Endothelial cell of umbilical vein (primary cell): ENCODE measurements at regions not wholly inside any gene's neighbourhood (a gene's known extent, or its start where the extent isn't known, plus 50 kb on each side); places are given as distances from the start of the nearest gene placed in this dataset.

Experiments used
- BruUV-seq: library from RNA; stranded (reverse); fragments of 400-500 nt; replicated peaks from 2 replicates; lab custom pipeline; 2021; lab: Mats Ljungman, UMichigan
- CTCF ChIA-PET: fragments of 300-600, 350-600 bp; sonication (Branson Sonifier 250); formaldehyde crosslinking; loops from one replicate; lab custom pipeline; 2021; ENCODE audit warnings: antibody characterized with exemption, inconsistent platforms; lab: Charles Lee
- POLR2A ChIA-PET: fragments of 300-600, 350-600 bp; sonication (Branson Sonifier 250); formaldehyde crosslinking; loops from one replicate; lab custom pipeline; 2021; ENCODE audit warnings: antibody characterized with exemption, inconsistent platforms; lab: Charles Lee
- DNase-seq: peaks from one replicate; pipeline ENCODE4 v3.0.0-alpha.2; 2011; ENCODE audit warnings: low read depth, low spot score
- FAIRE-seq: peaks from 2 replicates; lab custom pipeline; 2011; peaks lifted over from hg19 to GRCh38; lab: Jason Lieb, UNC
- H2AFZ ChIP-seq: 2 replicates; pipeline ENCODE4 v1.6.0; 2012; ENCODE audit warnings: low read depth, low read length, control low read depth, inconsistent platforms
- H3K27ac ChIP-seq: 2 replicates; pipeline ENCODE4 v1.5.1; 2011; ENCODE audit warnings: low read depth, mild to moderate bottlenecking, control low read depth, low read length, moderate library complexity; ENCODE audit not compliant: insufficient read depth
- H3K27me3 ChIP-seq, 2 experiments: 2 replicates each; pipeline versions ENCODE4 v1.6.0 to v1.6.1; 2011; ENCODE audit warnings: low read length in 2 of 2, mixed read lengths in 1 of 2; ENCODE audit not compliant: control insufficient read depth in 2 of 2, insufficient read depth in 2 of 2
- H3K36me3 ChIP-seq, 2 experiments: 2 replicates in 1 of 2; 3 replicates in 1 of 2; pipeline ENCODE4 v1.5.1; 2011; ENCODE audit warnings: low read length in 2 of 2, mild to moderate bottlenecking in 1 of 2, moderate library complexity in 1 of 2; ENCODE audit not compliant: control insufficient read depth in 2 of 2, insufficient read depth in 2 of 2; ENCODE audit errors: extremely low read depth in 1 of 2
- H3K4me1 ChIP-seq: 3 replicates; pipeline ENCODE4 v1.5.1; 2011; ENCODE audit warnings: mild to moderate bottlenecking, low read length; ENCODE audit not compliant: control insufficient read depth, insufficient read depth; ENCODE audit errors: extremely low read depth
- H3K4me2 ChIP-seq: 2 replicates; pipeline ENCODE4 v1.6.1; 2011; ENCODE audit warnings: low read length, control low read depth, mixed read lengths; ENCODE audit not compliant: insufficient read depth
- H3K4me3 ChIP-seq, 3 experiments: fragments of 200-600 bp in 1 of 3; sonication (generic), shearing (Covaris generic) in 1 of 3; replicated peaks in 1 of 3; 2 replicates each; pipeline ENCODE4 v1.5.1; 2011 to 2016; ENCODE audit warnings: control low read depth in 3 of 3, low read length in 3 of 3, mild to moderate bottlenecking in 2 of 3, inconsistent platforms in 1 of 3, low read depth in 1 of 3, moderate library complexity in 1 of 3; ENCODE audit not compliant: insufficient read depth in 1 of 3
- H3K79me2 ChIP-seq: 2 replicates; pipeline ENCODE4 v1.6.0; 2012; ENCODE audit warnings: low read length, inconsistent platforms; ENCODE audit not compliant: control insufficient read depth, insufficient read depth
- H3K9ac ChIP-seq: replicated peaks from 2 replicates; pipeline ENCODE3; 2011; ENCODE audit warnings: low read length, control low read depth; ENCODE audit not compliant: insufficient read depth; ENCODE audit errors: extremely low read depth
- H3K9me1 ChIP-seq: replicated peaks from 3 replicates; pipeline ENCODE4 v1.6.0; 2011; ENCODE audit warnings: mild to moderate bottlenecking, low read length; ENCODE audit not compliant: control insufficient read depth, insufficient read depth; ENCODE audit errors: extremely low read depth
- H3K9me3 ChIP-seq: replicated peaks from 2 replicates; pipeline ENCODE4 v1.5.1; 2012; ENCODE audit warnings: low read length, inconsistent platforms; ENCODE audit not compliant: control insufficient read depth, insufficient read depth
- H4K20me1 ChIP-seq: replicated peaks from 2 replicates; pipeline ENCODE3; 2011; ENCODE audit warnings: mild to moderate bottlenecking, low read length; ENCODE audit not compliant: control insufficient read depth, insufficient read depth; ENCODE audit errors: extremely low read depth
- CTCF ChIP-seq, 2 donors: IDR thresholded peaks; 1 replicate in 1 of 2; 2 replicates in 1 of 2; pipeline ENCODE4 v1.5.1; 2011; ENCODE audit warnings: low read length in 2 of 2, mild to moderate bottlenecking in 2 of 2, moderate library complexity in 2 of 2, control low read depth in 1 of 2, inconsistent platforms in 1 of 2, low read depth in 1 of 2; ENCODE audit not compliant: insufficient read depth in 1 of 2; ENCODE audit errors: extremely low read depth in 1 of 2
- EZH2 ChIP-seq: IDR thresholded peaks from 2 replicates; pipeline ENCODE4 v1.6.1; 2012; ENCODE audit warnings: borderline replicate concordance, low read depth, mild to moderate bottlenecking, moderate library complexity, low read length, inconsistent platforms; ENCODE audit not compliant: severe bottlenecking
- FOS ChIP-seq: IDR thresholded peaks from 2 replicates; pipeline ENCODE4 v1.6.1; 2011; ENCODE audit warnings: mild to moderate bottlenecking, low read length, moderate library complexity, borderline replicate concordance; ENCODE audit not compliant: insufficient read depth
- GATA2 ChIP-seq: IDR thresholded peaks from 2 replicates; pipeline ENCODE4 v1.7.0; 2011; ENCODE audit warnings: low read depth, mild to moderate bottlenecking, moderate library complexity, mixed read lengths, low read length; ENCODE audit not compliant: insufficient read length, insufficient read depth
- JUN ChIP-seq: IDR thresholded peaks from 2 replicates; pipeline ENCODE4 v1.6.1; 2011; ENCODE audit warnings: borderline replicate concordance, low read depth; ENCODE audit not compliant: insufficient read length, insufficient read depth
- MAX ChIP-seq: IDR thresholded peaks from 2 replicates; pipeline ENCODE4 v1.6.1; 2011; ENCODE audit not compliant: insufficient read depth, insufficient read length
- MYC ChIP-seq: IDR thresholded peaks from one replicate; pipeline ENCODE4 v1.6.1; 2011; ENCODE audit warnings: mild to moderate bottlenecking, low read depth, low read length
- POLR2A ChIP-seq: IDR thresholded peaks from 2 replicates; pipeline ENCODE4 v1.6.1; 2012; ENCODE audit warnings: low read depth, mild to moderate bottlenecking, control low read depth, low read length
- POLR2AphosphoS5 ChIP-seq: IDR thresholded peaks from 2 replicates; pipeline ENCODE4 v1.6.1; 2012; ENCODE audit warnings: low read depth, mild to moderate bottlenecking, control low read depth, low read length, moderate library complexity; ENCODE audit not compliant: insufficient read depth
- dilution Hi-C: fragments of 300-500 bp; cut with MboI; formaldehyde crosslinking; loops from one replicate; pipeline ENCODE4 v1.15.0; 2019; ENCODE audit warnings: low sequenced_read_pairs; ENCODE audit not compliant: extremely low pct_ligation_motif_present
- intact Hi-C: fragments of 100-400 bp; cut with micrococcal nuclease; formaldehyde crosslinking; loops from one replicate; pipeline ENCODE4 v1.10.0; 2022

- no peak overlapping the region for H3K9ac ChIP-seq
- POLR2A ChIA-PET: no interaction called here
- H3K27me3 ChIP-seq: no peaks in the 10 kb centered on the region
- DNase-seq (no peak), FAIRE-seq (no peak)
- no peaks in the 10 kb centered on the region for H3K79me2 ChIP-seq
- no peak for TF ChIP-seq EZH2
- TF ChIP-seq FOS: no peak
- no peak for TF ChIP-seq CTCF (IDR thresholded peaks at IDR 0.05; ENCODE audit: extremely low read depth in 1 of 2, insufficient read depth in 1 of 2, low read depth in 1 of 2, low read length in 2 of 2)
- TF ChIP-seq GATA2: no peak
- dilution Hi-C loops: no loop called here
- no peaks in the 10 kb centered on the region for H3K9me3 ChIP-seq
- no peak overlapping the region for H3K27ac ChIP-seq
- H4K20me1 ChIP-seq: no peaks in the 10 kb centered on the region
- no TSS peak for BruUV-seq
- H3K4me3 ChIP-seq: no peak overlapping the region
- no peaks in the 10 kb centered on the region for H3K36me3 ChIP-seq
- intact Hi-C loops: no loop called here
- H2AFZ ChIP-seq: no peak overlapping the region
- CTCF ChIA-PET: no interaction called here
- no peak overlapping the region for H3K4me2 ChIP-seq
- H3K4me1 ChIP-seq: no peaks in the 10 kb centered on the region
- no peaks in the 10 kb centered on the region for H3K9me1 ChIP-seq
These were observed 411.9 kb upstream of the LUZP2 start for GRCh38 chr11:24084956-24085355.

- no peaks in the 10 kb centered on the region for H3K9me1 ChIP-seq
- H3K79me2 ChIP-seq: no peaks in the 10 kb centered on the region
- ChIA-PET CTCF (no interaction called here), POLR2A (no interaction called here)
- H3K9me3 ChIP-seq: no peaks in the 10 kb centered on the region
- TF ChIP-seq POLR2AphosphoS5: no peak
- no peak for TF ChIP-seq FOS
- no peak for TF ChIP-seq GATA2
- TF ChIP-seq CTCF (IDR thresholded peaks at IDR 0.05; ENCODE audit: extremely low read depth in 1 of 2, insufficient read depth in 1 of 2, low read depth in 1 of 2, low read length in 2 of 2): no peak
- no peak for TF ChIP-seq EZH2
- TF ChIP-seq MYC: no peak
- TF ChIP-seq MAX: no peak
- no peak for TF ChIP-seq POLR2A
- TF ChIP-seq JUN: no peak
- no peak overlapping the region for H3K9ac ChIP-seq
- H2AFZ ChIP-seq: no peak overlapping the region
- intact Hi-C loops (no loop called here), dilution Hi-C loops (no loop called here)
- H3K4me2 ChIP-seq: no peak overlapping the region
- no peaks in the 10 kb centered on the region for H3K4me1 ChIP-seq
- H3K27me3 ChIP-seq: no peaks in the 10 kb centered on the region
- FAIRE-seq: no peak
- no peak overlapping the region for H3K27ac ChIP-seq
- no peaks in the 10 kb centered on the region for H3K36me3 ChIP-seq
- H3K4me3 ChIP-seq: no peak overlapping the region
- no peak for DNase-seq
- BruUV-seq: no TSS peak
- no peaks in the 10 kb centered on the region for H4K20me1 ChIP-seq
These were observed 409.9 kb upstream of the LUZP2 start for GRCh38 chr11:24086921-24087320.
